Retinal pigment epithelial cell (primary cell): ENCODE measurements at regions not wholly inside any gene's neighbourhood (a gene's known extent, or its start where the extent isn't known, plus 50 kb on each side); places are given as distances from the start of the nearest gene placed in this dataset.

Source experiments
- DNase-seq: peaks from one replicate; pipeline ENCODE4 v3.0.0-alpha.2; 2010; ENCODE audit warnings: low read depth
- H3K4me3 ChIP-seq: 2 replicates; pipeline ENCODE4 v1.5.1; 2011; ENCODE audit warnings: mild to moderate bottlenecking, low read length, control low read depth, moderate library complexity
- TF ChIP-seq, protein P1 (sequence below): conservative IDR thresholded peaks from 2 replicates; pipeline ENCODE4 v1.5.1; 2011; ENCODE audit warnings: low read depth, low read length, control low read depth, inconsistent platforms

DNA sequence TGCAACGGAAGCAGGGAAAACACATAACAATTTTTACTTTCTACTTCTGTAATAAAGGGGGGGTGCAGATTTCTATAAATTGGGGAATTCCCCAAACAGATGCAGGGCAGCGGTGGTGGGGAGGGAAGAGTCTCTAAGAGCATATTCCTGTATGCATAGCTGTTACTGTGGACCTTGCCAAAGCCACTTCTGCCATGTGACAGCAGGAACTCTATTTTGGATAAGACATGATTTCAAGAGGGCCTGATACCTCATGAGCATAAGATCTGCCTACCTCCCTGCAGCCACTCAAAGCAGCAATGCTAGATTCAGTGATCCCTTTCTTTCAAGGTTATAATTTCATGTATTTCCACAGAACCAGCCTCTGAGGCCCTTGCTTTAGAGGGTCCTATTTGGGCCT, 86.2 kb upstream of the CNKSR3 start:
- DNase-seq, result no peak

GRCh38 chr6:154598399-154598798, 87.9 kb upstream of the CNKSR3 start:
- no peak overlapping the region for H3K4me3 ChIP-seq
- DNase-seq, result no peak
- TF ChIP-seq, protein P1, sequence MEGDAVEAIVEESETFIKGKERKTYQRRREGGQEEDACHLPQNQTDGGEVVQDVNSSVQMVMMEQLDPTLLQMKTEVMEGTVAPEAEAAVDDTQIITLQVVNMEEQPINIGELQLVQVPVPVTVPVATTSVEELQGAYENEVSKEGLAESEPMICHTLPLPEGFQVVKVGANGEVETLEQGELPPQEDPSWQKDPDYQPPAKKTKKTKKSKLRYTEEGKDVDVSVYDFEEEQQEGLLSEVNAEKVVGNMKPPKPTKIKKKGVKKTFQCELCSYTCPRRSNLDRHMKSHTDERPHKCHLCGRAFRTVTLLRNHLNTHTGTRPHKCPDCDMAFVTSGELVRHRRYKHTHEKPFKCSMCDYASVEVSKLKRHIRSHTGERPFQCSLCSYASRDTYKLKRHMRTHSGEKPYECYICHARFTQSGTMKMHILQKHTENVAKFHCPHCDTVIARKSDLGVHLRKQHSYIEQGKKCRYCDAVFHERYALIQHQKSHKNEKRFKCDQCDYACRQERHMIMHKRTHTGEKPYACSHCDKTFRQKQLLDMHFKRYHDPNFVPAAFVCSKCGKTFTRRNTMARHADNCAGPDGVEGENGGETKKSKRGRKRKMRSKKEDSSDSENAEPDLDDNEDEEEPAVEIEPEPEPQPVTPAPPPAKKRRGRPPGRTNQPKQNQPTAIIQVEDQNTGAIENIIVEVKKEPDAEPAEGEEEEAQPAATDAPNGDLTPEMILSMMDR, result no peak

More for the DNA sequence above, 86.2 kb upstream of the CNKSR3 start:
- TF ChIP-seq, protein P1, result no peak
- no peak overlapping the region for H3K4me3 ChIP-seq

DNA sequence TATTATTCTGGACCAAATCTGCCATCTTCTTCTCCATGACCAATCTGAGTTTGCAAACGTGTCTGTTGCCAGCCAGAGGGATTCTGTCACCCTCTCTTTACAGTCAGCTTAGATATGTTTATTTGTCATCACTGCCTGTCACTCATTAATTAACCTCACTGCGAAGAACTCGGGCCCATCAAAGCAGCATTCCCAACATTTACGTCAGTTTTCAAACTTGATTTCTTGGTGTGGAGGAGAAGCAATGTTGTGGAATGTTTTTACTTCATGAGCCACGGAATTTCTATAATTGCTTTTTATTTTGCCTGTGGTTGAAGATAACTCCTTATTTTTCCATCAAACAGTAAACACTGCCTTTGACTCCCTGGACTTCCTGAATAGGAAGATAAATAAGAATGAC, 91.8 kb upstream of the CNKSR3 start:
- no peak overlapping the region for H3K4me3 ChIP-seq
- DNase-seq, result no peak
- TF ChIP-seq, protein P1, result no peak

- no peak for DNase-seq
These were observed 92.2 kb upstream of the CNKSR3 start for GRCh38 chr6:154602708-154603107.

DNA sequence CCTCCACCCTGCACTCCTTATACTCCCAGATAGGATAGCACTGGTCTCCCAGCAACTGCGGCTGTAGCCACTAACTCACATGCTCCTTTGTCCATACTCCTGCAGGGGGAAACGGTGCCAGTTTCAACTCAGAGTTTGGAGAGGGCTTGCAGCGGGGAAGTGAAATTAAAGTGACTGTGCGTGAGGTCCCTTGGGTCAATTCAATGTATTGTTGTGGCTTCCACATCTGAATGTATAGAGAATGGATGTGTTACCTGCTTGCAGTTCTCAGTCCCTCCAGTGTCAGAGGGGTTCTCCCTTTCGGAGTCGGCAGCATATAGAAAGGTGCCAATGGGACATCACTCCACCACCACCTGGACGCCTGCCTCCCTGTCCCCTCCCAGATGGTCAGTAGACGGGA, 93.6 kb upstream of the CNKSR3 start:
- TF ChIP-seq, protein P1, result no peak
- H3K4me3 ChIP-seq, result no peak overlapping the region
- no peak for DNase-seq

More at GRCh38 chr6:154602708-154603107, 92.2 kb upstream of the CNKSR3 start:
- TF ChIP-seq, protein P1, result no peak
- no peak overlapping the region for H3K4me3 ChIP-seq

DNA sequence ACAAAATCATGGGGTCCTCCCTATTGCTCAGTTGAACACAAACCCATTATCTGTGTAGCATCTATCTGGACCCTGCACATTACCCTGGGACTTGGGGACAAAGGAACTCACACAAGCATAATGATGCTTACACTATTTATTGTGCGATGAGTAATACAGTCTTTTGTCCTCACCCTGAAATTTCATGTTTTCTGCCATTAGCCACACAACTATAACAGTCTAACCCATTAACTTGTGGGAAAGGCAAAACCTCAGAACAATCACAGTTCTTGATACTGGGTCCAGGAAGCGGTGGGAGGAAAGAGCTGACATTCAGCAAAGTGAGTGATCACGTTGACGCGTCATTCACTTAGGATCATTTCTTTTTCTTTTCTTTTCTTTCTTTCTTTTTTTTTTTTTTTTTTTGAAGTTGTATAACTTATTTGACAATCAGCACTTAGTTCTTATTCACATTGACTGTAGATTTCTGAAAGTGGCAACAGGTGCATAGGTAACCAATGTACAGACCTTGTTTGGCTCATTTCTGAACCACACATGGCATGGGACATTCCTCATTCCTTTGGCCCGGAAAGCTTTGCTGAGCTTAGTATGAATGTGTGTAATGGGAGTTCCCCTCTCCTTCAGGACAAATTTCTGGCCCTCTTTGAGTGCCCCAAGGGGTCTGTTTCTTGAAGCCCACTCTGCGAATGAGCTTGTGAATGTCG, 94.8 kb upstream of the CNKSR3 start:
- TF ChIP-seq, protein P1, result no peak
- no peak for DNase-seq
- no peak overlapping the region for H3K4me3 ChIP-seq

DNA sequence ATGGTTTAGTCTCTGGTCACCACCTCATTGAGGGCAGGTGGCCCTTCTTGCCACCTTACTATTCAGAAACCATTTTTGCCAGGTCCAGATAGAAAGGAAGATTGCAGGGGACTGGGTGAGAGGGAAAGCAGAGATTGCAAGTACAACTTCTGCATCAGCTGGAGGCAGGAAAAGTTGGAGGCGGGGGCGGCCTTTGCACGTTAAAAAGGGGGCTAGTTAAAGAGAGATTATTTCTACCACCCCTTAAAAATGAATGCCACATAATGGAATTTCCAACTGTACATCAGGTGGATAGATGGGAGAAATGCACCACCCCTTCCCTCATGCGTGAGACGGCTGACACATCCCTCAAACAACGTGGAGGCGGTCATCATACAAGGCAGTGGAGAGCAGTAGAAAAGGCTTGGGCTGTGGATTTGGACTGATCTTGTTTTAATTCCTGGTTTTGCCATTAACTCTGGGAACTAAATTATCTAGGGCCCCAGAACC, 95.4 kb upstream of the CNKSR3 start:
- no peak for DNase-seq
- TF ChIP-seq, protein P1, result no peak
- no peak overlapping the region for H3K4me3 ChIP-seq
